T follicular helper cell (primary cell): ENCODE measurements at regions not wholly inside any gene's neighbourhood (a gene's known extent, or its start where the extent isn't known, plus 50 kb on each side); places are given as distances from the start of the nearest gene placed in this dataset.

ENCODE experiments used
- DNase-seq: peaks from one replicate; pipeline ENCODE4 v3.0.0-alpha.2; 2020; ENCODE audit warnings: low read depth

GRCh38 chr6:16976385-16977183 is 125.3 kb upstream of the STMND1 start:
- no peak for DNase-seq

- DNase-seq, result no peak
Measured at GRCh38 chr6:16974704-16975359, 127.0 kb upstream of the STMND1 start.

DNA sequence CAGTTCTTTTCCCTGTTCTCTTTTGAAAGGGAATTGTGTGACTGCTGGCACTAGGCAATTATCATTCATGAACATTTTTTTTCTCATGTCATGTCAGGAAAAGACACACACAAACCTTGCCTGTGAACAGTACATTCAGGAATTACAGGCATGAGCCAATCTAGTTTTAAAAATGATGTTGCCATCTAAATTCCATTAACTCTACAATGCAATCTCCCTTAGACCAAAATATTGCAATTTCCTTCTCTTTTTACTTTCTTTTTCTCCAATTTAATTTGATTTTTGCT is 127.5 kb upstream of the STMND1 start:
- no peak for DNase-seq

GRCh38 chr6:16973545-16974386 is 128.1 kb upstream of the STMND1 start:
- no peak for DNase-seq

DNA sequence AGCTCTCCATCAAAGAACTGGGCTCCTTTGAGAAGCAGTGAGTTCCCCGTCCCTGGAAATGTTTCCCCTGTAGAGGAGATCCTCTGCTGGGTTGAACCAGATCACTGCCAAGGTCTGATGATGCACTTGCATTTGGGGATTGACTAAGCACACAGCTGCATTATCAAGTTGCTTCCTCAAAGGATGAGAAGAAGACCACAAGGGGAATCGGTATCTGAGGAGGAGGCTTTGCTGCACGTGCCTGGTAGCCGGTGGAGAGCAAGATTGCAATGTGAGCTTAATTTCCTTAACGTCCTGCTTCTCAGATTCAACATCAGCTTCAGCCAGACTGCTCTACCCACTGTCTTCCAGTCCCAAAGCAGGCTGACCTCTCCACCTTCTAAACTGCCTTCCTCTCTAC is 128.8 kb upstream of the STMND1 start:
- DNase-seq, result no peak

GRCh38 chr6:16972535-16972934 is 129.3 kb upstream of the STMND1 start:
- no peak for DNase-seq

DNA sequence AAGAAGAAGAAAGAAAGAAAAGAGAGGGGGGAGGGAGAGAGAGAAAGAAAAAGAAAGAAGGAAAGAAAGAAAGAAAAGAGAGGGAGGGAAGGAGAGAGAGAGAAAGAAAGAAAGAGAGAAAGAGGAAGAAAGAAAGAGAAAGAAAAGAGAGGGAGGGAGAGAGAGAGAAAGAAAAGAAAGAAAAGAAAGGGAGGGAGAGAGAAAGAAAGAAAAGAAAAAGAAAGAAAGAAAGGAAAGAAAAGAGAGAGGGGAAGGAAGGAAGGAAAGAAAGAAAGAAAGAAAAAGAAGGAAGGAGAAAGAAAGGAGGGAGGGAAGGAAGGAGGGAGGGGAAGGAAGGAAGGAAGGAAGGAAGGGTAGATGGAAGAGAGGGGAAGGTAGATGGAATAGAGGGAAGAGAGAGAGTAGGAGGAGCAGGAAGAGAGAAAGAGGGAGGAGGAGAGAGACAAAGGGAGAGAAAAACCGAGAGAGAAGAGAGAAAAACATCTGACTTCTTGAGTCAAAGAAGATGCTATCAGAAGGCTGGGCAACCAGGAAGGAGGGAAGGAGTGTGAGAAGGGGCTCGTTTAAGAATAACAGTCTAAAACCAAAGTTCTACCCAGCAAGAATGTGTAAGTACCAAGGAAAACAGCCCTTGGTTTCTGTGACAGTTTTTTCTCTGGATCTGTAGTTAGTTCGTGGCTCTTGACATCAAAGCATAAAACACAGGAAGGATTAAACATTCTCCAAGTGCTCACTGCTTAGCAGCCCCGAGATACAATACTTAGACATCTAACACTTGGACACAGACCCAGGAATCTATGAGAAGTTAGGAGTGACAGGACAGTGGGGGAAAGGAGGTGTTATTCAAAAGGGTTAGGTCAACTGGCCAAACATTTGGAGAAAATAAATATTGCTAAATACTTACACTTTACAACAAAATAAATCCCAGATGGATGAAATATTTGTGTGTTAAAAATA is 131.9 kb upstream of the STMND1 start:
- DNase-seq, result no peak

- DNase-seq, result no peak
Measured at GRCh38 chr6:16968101-16968500, 133.7 kb upstream of the STMND1 start.

DNA sequence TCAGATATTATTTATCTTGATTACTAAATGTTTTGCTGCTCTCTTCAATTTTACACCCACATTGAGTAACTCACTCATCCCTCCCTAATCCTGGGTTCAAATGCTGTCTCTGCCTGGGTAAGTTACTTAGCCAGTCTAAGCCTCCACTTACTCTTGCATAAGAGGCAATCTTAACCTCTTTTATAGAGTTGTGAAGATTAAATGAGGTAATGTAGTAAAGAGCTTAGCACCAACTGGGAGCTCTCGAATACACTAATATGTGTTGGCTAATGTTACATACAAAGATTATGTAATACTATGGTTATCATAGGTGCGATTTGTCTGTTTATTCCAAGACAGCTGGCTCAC is 134.4 kb upstream of the STMND1 start:
- no peak for DNase-seq

GRCh38 chr6:16966791-16967469 is 134.9 kb upstream of the STMND1 start:
- DNase-seq, result no peak

GRCh38 chr6:16965689-16966088 is 136.2 kb upstream of the STMND1 start:
- DNase-seq, result no peak

DNA sequence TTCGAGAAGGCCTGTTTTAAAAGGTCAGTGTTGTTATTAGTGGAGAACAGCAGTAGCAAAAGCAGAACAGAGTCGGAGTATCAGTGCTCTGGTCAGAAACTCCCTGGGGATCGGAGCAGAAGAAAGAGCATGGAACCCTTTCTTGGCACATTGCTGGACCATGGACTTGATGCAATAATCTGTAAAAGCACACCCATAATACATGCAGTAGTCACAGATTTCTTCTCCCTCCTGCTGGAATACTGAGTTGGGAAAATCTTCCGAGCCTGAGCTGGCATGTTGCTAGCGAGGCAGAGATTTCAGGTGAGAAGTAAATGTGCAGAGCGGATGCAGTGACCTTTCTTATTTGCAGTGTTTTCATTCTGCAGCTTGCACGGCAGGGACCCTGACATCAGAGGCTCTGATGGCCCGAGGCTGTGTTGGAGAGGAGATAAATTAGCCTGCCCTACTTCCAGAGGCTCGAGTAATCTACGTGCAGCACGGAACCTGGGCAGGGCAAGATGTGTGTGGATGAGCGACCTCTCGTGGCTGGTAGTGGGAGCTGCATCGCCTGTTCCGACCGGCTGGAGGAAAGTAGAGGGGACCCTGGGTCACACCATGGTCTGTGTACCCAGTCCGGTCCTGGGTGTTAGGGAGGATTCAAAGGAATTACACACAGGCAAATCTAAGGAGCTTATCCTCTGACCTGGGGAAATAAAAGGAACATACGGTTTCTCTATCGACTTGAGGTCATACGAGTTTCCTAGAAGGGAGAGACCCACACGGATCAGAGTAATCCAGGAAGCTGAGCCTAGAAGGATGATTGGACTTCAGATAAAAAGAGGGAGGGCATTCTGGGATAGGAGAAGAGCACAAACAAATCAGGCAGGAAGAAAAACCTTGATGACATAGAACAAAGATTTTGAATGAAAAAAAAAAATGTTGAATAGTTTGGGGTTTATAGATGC is 137.0 kb upstream of the STMND1 start:
- DNase-seq, result peak; percentile 48

DNA sequence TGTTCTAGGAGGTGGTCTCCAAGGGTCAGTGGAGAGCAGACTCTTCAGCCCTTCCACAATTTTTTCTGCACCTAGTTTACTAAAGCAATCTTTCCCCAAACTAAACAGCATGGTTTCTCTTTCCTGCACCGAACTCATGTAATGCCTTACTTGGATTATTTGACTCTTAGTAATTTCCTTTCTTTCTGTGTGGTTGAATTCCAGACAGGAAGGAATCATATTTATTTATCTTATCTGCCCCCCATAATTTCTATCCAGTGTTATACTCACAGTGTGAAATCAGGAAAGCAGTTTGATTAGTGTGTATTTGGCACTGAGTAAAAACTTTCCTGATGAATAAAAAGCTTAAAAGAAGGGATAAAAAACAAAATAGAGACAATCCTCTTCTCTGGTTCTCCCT is 140.3 kb upstream of the STMND1 start:
- no peak for DNase-seq

DNA sequence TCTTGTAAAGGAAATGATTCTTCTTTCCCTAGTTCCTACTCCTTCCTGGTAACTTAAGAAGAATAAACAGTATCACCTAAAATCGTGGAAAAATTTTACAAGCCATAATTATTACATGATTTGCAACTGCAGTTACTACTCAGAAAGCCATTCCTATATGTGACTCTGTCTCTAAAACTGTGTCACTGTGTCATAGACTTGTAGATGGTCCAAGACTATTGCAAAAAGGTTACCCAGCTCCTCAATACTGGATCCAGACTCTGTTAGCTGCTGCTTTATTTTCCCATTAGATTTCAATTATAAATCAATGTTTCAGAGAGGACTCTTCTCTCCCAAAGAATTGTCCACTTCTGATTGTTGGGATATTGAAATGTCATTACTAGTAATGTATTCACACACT is 142.1 kb upstream of the STMND1 start:
- no peak for DNase-seq

- no peak for DNase-seq
Measured at GRCh38 chr6:16956361-16956760, 145.5 kb upstream of the STMND1 start.

DNA sequence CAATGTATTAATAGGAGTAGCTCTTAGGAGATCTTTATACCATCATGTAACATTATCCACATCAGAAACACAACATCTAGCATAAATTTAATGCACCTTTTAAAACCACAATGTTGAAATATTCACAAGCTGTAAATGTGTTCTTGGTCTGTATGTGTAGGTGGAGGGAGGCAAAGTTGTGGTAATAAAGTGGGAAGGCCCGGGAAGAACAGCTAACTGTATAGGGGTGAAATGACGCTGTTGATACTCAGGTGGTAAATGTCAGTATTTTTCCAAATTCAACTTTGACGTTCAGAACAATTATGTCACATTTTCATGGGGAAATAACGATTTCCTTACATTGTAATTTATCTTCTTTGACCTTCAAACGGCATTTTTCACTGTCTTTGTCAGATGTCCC is 146.0 kb upstream of the STMND1 start:
- DNase-seq, result no peak

- no peak for DNase-seq
Measured at GRCh38 chr6:16953905-16954304, 147.9 kb upstream of the STMND1 start.

GRCh38 chr6:16953446-16953845 is 148.4 kb upstream of the STMND1 start:
- no peak for DNase-seq

DNA sequence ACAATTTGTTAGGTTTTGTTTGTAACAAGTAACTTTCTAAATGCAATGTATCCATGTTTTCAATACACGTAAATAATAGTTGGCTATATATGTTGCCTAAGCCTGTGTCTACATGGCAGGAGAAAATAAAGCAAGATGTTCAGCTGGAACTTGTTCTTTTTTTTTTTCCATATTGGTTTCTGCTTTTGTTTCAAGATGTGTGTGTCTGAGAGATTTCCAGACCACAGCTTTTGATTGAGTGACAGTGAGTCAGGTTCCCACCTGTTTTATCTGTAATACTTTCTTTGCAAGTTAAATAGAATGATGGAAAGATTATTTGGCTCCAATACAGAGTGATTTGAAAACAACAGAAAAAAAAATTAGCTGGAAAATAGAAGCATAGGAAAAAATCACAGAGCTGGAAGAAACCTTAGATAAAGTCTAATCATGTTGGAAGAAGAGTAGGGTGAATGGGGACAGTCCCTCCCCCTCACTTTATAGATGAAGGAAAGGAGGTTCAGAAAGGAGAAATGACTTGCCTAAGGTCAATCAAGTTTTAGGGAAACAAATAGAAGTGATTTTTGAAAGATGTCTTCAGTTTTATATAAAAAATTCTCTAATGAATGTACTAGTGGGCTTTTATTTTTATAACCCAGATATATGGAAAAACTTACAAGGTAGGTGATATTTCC is 150.9 kb upstream of the STMND1 start:
- no peak for DNase-seq

DNA sequence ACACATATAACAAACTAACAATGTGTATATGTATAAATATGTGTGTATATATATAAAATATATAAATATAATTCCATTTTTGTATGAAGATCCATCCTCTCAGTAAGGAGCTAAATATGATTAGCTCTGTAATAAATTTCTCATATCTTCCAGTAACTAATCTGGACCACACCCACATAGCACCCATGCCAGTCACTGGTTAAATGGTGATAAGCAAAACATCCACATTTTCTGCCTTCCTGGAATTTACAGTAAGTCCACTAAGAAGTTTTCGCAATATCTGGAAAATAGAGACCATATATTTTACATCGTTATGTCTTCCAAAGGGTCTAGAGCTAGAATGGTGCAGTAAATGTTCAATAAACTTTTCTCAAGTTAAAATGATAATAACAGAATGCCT is 151.5 kb upstream of the STMND1 start:
- DNase-seq, result no peak
